GM18502 (cell line): ENCODE measurements at regions not wholly inside any gene's neighbourhood (a gene's known extent, or its start where the extent isn't known, plus 50 kb on each side); places are given as distances from the start of the nearest gene placed in this dataset.
"Not testable (repeated sequence)": the region's sequence is repeated elsewhere in the genome, so short reads cannot be mapped to it uniquely, and the experiment has no call there.

Experiments
- ATAC-seq: cut with Tn5 transposase; IDR thresholded peaks from one replicate; pipeline ENCODE4 v1.9.1; 2021; ENCODE audit warnings: mild to moderate bottlenecking; ENCODE audit not compliant: unreplicated experiment, poor library complexity

- ATAC-seq, result no peak
Measured at GRCh38 chr7:49433794-49434193, 339.6 kb upstream of the VWC2 start.

GRCh38 chr7:49434846-49435245 is 338.6 kb upstream of the VWC2 start:
- no peak for ATAC-seq

- ATAC-seq, result no peak
Measured at GRCh38 chr7:49438281-49438680, 335.2 kb upstream of the VWC2 start.

DNA sequence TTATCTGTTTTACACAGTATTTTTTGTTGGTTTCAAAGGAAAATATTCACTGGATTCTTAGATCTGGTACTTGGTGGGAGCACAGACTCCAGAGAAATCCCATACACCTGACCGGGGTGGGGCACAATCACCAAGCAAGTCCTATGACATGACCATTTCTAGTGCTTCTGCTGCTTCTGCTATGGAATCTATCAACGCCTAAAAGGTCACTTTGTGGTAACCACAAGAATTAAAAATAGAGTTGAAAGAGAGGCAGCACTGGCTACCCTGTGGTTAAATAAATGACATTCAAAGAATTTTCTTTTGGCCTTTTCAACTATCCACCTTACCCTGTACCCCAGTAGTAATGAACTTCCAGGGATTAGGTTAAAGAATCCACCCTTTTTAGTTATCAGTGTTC is 329.9 kb upstream of the VWC2 start:
- ATAC-seq, result no peak

DNA sequence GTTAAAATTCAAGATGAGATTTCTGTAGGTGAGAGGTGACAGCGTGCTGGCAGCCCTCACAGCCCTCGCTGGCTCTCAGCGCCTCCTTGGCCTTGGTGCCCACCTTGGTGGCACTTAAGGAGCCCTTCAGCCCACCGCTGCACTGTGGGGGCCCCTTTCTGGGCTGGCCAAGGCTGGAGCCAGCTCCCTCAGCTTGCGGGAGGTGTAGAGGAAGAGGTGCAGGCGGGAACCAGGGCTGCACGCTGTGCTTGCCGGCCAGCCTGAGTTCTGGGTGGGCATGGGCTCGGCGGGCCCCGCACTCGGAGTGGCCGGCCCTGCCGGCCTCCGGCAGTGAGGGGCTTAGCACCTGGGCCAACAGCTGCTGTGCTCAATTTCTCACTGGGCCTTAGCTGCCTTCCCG is 320.0 kb upstream of the VWC2 start:
- no peak for ATAC-seq

DNA sequence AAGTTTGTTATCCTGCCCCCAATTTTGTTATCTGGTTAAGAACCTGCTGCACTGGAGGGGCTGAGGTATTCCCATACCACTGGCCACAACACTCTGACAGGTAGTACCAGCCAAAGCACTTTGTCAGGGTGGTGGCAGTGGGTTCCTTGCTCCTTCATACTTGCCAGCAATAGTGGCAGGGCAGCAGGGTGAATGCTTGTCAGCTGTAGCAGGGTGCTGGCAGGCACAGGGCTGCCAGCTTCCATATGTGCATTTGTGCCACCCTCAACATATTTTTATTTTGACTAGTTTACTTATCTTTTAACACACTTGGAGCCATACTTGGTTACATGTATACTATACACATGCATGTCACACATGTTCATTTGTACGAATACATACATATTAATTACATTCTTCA is 294.0 kb upstream of the VWC2 start:
- no peak for ATAC-seq

DNA sequence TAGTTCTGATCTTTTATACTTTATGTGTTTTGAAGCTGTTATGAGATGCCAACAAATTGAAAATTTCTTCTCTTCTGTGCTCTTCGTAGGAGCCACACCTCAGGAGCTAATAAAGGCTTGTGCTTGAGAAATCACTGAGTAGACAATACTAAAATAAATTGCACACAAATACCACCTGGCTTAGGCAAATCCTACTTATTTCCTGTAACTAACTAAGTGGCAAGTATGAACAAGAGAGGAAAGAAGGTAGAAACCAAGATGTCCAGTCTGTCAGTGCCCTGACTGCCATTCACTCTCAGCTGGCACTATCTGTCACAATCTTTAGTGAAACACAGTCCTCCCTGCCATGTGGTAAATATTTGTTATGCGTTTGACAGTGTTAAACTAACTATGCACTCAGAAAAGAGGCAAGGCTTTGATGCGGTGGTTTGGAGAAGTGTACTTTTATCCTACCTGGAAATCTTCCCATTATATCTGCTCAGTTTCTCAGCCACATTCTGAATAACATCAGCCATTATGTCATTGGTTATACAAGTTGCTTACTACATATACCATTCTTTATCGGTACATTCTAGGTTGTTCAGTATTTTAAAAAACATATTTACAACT is 293.4 kb upstream of the VWC2 start:
- no peak for ATAC-seq

DNA sequence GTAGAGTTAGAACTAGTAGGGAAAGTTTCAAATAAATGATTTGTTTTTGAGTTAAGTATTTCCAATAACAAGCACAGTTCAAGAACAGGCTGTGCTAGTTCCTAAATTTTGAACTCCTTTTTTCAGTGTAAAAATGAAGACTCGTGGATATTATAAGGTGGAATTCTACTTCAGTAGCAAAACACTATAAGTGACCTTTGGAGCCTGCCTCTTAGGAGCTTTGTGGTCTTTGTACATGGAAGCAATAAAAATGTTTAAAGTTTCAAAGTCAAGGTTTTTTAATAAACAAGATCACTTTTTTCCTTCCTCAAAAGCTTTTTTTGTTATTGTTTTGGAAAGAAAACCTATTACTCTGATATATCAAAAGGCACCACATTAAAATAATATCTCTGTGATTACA is 292.4 kb upstream of the VWC2 start:
- no peak for ATAC-seq

DNA sequence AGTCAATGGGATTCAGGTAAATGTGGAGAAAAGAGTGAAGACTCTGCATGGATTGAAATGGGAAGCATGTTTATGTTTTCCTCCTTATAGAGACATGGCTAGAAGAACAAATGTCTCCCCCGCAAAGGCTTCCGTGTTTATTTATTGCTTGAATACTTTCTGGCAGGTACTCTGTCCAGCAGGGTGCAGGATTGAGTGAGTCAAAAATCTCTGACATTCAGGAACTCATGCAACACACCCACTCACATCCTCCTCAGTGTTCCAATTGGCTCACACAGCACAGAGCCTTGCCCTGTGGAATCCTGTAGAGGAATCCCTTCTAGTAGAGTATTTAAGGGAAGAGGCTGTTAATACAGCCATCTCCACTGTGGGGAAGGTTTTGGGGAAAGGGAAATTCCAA is 290.3 kb upstream of the VWC2 start:
- ATAC-seq, result peak; percentile 63

GRCh38 chr7:49486974-49487829 is 286.2 kb upstream of the VWC2 start:
- no peak for ATAC-seq

DNA sequence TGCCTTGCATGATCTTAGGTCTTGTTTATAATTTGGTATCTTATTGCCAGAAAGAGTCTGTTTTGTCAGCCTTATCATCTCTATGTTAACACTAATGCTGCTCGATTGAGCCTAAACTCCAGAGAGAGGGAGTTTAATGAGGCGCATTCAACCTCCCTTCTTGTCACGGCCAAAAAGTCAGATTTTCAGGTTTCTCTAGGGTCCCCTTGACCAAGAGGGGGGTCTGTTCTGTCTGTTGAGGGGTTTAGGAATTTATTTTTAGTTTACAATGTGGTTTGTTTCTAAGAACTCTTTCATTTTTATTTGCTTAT is 285.7 kb upstream of the VWC2 start:
- no peak for ATAC-seq

GRCh38 chr7:49488573-49488972 is 284.9 kb upstream of the VWC2 start:
- ATAC-seq, result no peak

- no peak for ATAC-seq
Measured at GRCh38 chr7:49497471-49497870, 276.0 kb upstream of the VWC2 start.

GRCh38 chr7:49500741-49501140 is 272.7 kb upstream of the VWC2 start:
- no peak for ATAC-seq

- not testable (repeated sequence) for ATAC-seq
Measured at GRCh38 chr7:49507206-49507605, 266.2 kb upstream of the VWC2 start.

- ATAC-seq, result no peak
Measured at GRCh38 chr7:49513911-49514310, 259.5 kb upstream of the VWC2 start.

GRCh38 chr7:49520951-49521350 is 252.5 kb upstream of the VWC2 start:
- ATAC-seq, result no peak

DNA sequence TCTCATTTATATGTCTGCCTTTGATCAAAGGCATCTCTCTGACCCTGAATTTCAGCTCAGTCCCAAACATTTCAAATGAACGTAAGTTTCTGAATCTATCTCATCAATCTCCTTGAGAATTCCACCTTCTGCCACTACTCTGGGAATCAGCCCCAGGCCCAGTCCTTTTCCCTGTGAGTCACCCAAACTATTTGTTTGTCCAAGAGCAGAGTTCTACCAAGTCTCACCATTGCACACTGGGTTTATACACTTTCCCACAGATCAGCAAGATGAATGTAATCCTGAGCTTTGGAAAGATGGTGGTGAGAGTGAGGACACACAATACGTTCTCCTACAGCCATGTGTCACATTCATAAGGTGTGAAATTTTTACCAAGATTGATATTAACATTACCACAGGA is 251.3 kb upstream of the VWC2 start:
- no peak for ATAC-seq

DNA sequence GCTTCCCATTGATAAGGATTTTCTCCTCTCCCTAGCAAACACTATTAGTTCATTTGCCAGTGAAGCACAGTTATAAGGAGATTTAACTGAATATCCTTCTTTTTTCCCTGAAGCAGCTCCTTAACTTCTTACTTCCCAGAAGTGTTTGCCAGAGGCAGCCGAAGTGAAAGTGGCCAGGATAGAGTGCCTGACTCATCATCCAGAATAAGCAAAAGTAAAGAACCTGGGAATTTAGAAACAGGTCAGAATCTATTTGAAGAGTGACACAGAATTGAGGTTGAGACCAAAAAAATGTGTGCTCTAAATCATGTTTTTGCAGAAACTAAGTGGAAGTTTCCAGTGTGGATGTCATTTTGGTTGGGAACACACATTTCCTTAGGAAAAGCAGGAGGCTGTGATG is 249.6 kb upstream of the VWC2 start:
- no peak for ATAC-seq

- ATAC-seq, result no peak
Measured at GRCh38 chr7:49527182-49527581, 246.3 kb upstream of the VWC2 start.

DNA sequence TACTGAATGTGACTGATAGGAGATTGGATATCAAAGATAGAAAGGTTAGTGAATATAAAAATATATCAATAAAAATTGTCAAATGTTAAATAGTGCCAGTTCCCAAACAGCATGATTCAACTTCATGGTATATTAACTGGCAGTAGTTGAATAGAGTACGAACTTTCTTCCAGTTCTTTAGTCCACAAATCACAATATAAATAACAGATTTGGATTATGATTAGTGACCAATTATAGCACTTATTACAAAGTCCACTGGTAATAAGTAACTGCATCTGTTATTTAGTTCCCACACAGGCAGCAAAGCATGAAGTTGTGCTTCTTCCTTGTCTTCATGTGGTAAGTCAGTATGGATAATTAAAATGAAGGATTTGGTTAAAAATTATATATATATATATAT is 243.0 kb upstream of the VWC2 start:
- no peak for ATAC-seq

- peak; percentile 24 for ATAC-seq
Measured at GRCh38 chr7:49563693-49564378, 209.6 kb upstream of the VWC2 start.
